ENCODE measurements at regions not wholly inside any gene's neighbourhood (a gene's known extent, or its start where the extent isn't known, plus 50 kb on each side); places are given as distances from the start of the nearest gene placed in this dataset.

DNA sequence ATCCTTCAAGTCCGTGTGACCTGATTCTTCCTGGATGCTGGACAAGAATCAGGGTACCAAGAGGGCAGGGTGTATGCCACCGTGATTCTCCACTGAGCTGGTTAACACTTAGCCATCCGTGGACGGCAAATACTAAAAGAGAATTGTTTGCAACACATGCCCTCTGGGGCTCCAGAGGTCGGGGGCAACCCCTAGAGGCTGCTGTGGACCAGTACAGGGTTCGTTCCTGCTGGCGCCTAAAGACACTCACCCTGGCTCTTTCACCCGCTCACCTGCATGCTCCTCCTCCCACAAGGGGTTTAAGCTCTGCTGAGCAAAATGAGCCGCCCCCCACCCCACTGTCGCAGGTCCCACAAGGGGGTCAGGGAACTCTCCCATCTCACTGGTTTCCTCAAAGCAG lies 148.7 kb upstream of the ITGB1 start:
- ChIA-PET CTCF (interaction anchor here (1.2 to 5.1 kb wide), 2 partner anchors 8 to 9 kb away, joined by 3 to 30 read pairs; no protein-coding TSS in a partner anchor), POLR2A (no interaction called here)
- no peak for FAIRE-seq
- DNase-seq (ENCODE audit: low read depth, low spot score): no peak
- dilution Hi-C loops (cut with MboI; ENCODE audit: extremely low pct_ligation_motif_present, low sequenced_read_pairs) (no loop called here), intact Hi-C loops (cut with micrococcal nuclease) (no loop called here)
- H3K9me3 ChIP-seq (replicated peaks; ENCODE audit: control insufficient read depth, insufficient read depth, low read length): no peaks in the 10 kb centered on the region
- H3K79me2 ChIP-seq (ENCODE audit: control insufficient read depth, insufficient read depth, low read length): no peaks in the 10 kb centered on the region
- no peak overlapping the region for H2AFZ ChIP-seq (ENCODE audit: low read depth, low read length)
- H3K4me3 ChIP-seq (replicated peaks in 1 of 3; ENCODE audit: insufficient read depth in 1 of 3, low read depth in 1 of 3, low read length in 3 of 3): no peak overlapping the region
- no peaks in the 10 kb centered on the region for H4K20me1 ChIP-seq (replicated peaks; ENCODE audit: control insufficient read depth, extremely low read depth, insufficient read depth, low read length)
- no peak overlapping the region for H3K27ac ChIP-seq (ENCODE audit: insufficient read depth, low read depth, low read length)
- H3K4me2 ChIP-seq (ENCODE audit: insufficient read depth, low read length): no peak overlapping the region
- no peaks in the 10 kb centered on the region for H3K9me1 ChIP-seq (replicated peaks; ENCODE audit: control insufficient read depth, extremely low read depth, insufficient read depth, low read length)
- no peaks in the 10 kb centered on the region for H3K36me3 ChIP-seq (ENCODE audit: control insufficient read depth in 2 of 2, extremely low read depth in 1 of 2, insufficient read depth in 2 of 2, low read length in 2 of 2)
- TF ChIP-seq JUN (IDR thresholded peaks at IDR 0.05; ENCODE audit: borderline replicate concordance, insufficient read depth, insufficient read length, low read depth) (no peak), POLR2A (IDR thresholded peaks at IDR 0.05; ENCODE audit: low read depth, low read length) (no peak), FOS (IDR thresholded peaks at IDR 0.05; ENCODE audit: borderline replicate concordance, insufficient read depth, low read length) (no peak), POLR2AphosphoS5 (IDR thresholded peaks at IDR 0.05; ENCODE audit: insufficient read depth, low read depth, low read length) (no peak), MYC (IDR thresholded peaks at IDR 0.05; ENCODE audit: low read depth, low read length) (no peak), EZH2 (IDR thresholded peaks at IDR 0.05; ENCODE audit: borderline replicate concordance, low read depth, low read length, severe bottlenecking) (no peak), GATA2 (IDR thresholded peaks at IDR 0.05; ENCODE audit: insufficient read depth, insufficient read length, low read depth, low read length) (no peak)
- TF ChIP-seq, protein P1, sequence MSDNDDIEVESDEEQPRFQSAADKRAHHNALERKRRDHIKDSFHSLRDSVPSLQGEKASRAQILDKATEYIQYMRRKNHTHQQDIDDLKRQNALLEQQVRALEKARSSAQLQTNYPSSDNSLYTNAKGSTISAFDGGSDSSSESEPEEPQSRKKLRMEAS (IDR thresholded peaks at IDR 0.05; ENCODE audit: insufficient read depth, insufficient read length): no peak
- TF ChIP-seq, protein P2, sequence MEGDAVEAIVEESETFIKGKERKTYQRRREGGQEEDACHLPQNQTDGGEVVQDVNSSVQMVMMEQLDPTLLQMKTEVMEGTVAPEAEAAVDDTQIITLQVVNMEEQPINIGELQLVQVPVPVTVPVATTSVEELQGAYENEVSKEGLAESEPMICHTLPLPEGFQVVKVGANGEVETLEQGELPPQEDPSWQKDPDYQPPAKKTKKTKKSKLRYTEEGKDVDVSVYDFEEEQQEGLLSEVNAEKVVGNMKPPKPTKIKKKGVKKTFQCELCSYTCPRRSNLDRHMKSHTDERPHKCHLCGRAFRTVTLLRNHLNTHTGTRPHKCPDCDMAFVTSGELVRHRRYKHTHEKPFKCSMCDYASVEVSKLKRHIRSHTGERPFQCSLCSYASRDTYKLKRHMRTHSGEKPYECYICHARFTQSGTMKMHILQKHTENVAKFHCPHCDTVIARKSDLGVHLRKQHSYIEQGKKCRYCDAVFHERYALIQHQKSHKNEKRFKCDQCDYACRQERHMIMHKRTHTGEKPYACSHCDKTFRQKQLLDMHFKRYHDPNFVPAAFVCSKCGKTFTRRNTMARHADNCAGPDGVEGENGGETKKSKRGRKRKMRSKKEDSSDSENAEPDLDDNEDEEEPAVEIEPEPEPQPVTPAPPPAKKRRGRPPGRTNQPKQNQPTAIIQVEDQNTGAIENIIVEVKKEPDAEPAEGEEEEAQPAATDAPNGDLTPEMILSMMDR (IDR thresholded peaks at IDR 0.05; ENCODE audit: extremely low read depth in 1 of 2, insufficient read depth in 1 of 2, low read depth in 1 of 2, low read length in 2 of 2): no peak
- peaks cover 3 to 7% of the 10 kb centered on the region in 2 experiments for H3K27me3 ChIP-seq (ENCODE audit: control insufficient read depth in 2 of 2, insufficient read depth in 2 of 2, low read length in 2 of 2)
- no peaks in the 10 kb centered on the region for H3K4me1 ChIP-seq (ENCODE audit: control insufficient read depth, extremely low read depth, insufficient read depth, low read length)
- H3K9ac ChIP-seq (replicated peaks; ENCODE audit: extremely low read depth, insufficient read depth, low read length): no peak overlapping the region
- BruUV-seq (replicated peaks): no TSS peak

Data from endothelial cell of umbilical vein (primary cell).